Peyer's patch (tissue), 4 donors: ENCODE measurements at regions not wholly inside any gene's neighbourhood (a gene's known extent, or its start where the extent isn't known, plus 50 kb on each side); places are given as distances from the start of the nearest gene placed in this dataset.
A peak's percentile ranks its signal among the peaks of the same experiment; 100 is the strongest.

Experiments used
- DNase-seq, 3 donors: peaks; one replicate each; pipeline ENCODE4 v3.0.0-alpha.2; 2017 to 2019
- H3K27ac ChIP-seq, 4 donors: fragments of 200-600 bp; sonication (generic); one replicate each; pipeline ENCODE4 v1.5.1; 2016 to 2019
- H3K27me3 ChIP-seq, 2 donors: fragments of 200-600 bp; sonication (generic); one replicate each; pipeline ENCODE4 v1.5.1; 2019
- H3K36me3 ChIP-seq, 3 donors: fragments of 200-600 bp; sonication (generic); one replicate each; pipeline ENCODE4 v1.5.1; 2016 to 2019
- H3K4me1 ChIP-seq, 4 donors: fragments of 200-600 bp; sonication (generic); one replicate each; pipeline ENCODE4 v1.5.1; 2016 to 2019
- H3K4me3 ChIP-seq, 4 donors: fragments of 200-600 bp; sonication (generic); 1 replicate in 3 of 4; 2 replicates in 1 of 4; pipeline ENCODE4 v1.5.1; 2016 to 2019; ENCODE audit warnings: mild to moderate bottlenecking in 1 of 4
- H3K9me3 ChIP-seq, 4 donors: fragments of 200-600 bp; sonication (generic); one replicate each; pipeline ENCODE4 v1.5.1; 2016 to 2019; ENCODE audit warnings: mild to moderate bottlenecking in 1 of 4
- CTCF ChIP-seq, 6 experiments: fragments of 450-650 bp in 4 of 6; fragments of 200-600 bp in 2 of 6; sonication (generic) in 1 of 6; IDR thresholded peaks; one replicate each; pipeline ENCODE4 v1.5.1; 2017 to 2019; ENCODE audit warnings: antibody characterized with exemption in 6 of 6, mild to moderate bottlenecking in 3 of 6, moderate library complexity in 1 of 6
- POLR2A ChIP-seq, 2 donors: fragments of 450-650 bp; IDR thresholded peaks; one replicate each; pipeline ENCODE4 v1.5.1; 2017; ENCODE audit warnings: antibody characterized with exemption in 2 of 2, mild to moderate bottlenecking in 2 of 2, moderate library complexity in 2 of 2

DNA sequence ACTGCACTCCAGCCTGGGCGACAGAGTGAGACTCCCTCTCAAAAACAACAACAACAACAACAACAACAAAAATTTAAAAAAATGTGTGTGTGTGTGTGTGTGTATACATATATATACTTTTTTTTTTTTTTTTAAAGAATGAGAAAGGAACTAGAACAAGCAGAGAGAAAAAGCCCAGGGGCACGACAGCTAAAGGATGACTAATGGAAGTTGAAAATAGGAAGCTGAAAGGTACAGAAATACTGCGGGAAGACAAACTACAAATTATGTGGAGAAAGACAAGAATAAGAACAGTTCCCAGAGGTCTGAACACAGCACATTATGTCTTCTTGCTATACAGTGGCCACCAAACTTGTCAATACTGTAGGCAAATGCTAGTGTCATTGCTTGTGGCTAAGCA lies 141.9 kb upstream of the PRSS1 start:
- DNase-seq = no peak
- TF ChIP-seq POLR2A (IDR thresholded peaks at IDR 0.05) (no peak), CTCF (IDR thresholded peaks at IDR 0.05) (no peak)
- Histone ChIP-seq H3K36me3 (no peaks in the 10 kb centered on the region), H3K4me1 (no peaks in the 10 kb centered on the region), H3K27ac (no peak overlapping the region), H3K27me3 (no peaks in the 10 kb centered on the region), H3K4me3 (no peak overlapping the region), H3K9me3 (no peaks in the 10 kb centered on the region)

DNA sequence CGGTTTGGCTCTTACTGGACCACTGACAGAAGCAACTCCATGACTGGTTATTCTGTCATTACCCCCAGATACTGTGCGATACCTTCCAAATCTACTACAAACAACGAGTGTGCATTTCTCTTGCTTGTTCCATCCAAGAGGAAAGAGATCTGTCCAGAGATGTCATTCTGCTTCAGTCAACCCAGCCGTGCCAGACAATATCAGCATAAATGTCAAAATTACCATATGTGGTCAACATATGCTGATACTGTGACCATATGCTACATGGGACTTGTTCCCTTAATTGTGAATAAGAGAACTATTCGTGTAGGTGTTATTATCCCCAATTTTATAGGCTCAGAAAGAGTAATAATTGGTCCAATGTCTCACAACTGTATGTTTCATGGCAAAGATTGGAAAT lies 143.2 kb upstream of the PRSS1 start:
- Histone ChIP-seq H3K36me3 (no peaks in the 10 kb centered on the region), H3K4me1 (no peaks in the 10 kb centered on the region), H3K27ac (no peak overlapping the region), H3K27me3 (no peaks in the 10 kb centered on the region), H3K9me3 (no peaks in the 10 kb centered on the region), H3K4me3 (no peak overlapping the region)
- TF ChIP-seq CTCF (IDR thresholded peaks at IDR 0.05) (no peak), POLR2A (IDR thresholded peaks at IDR 0.05) (no peak)
- DNase-seq = no peak

- Histone ChIP-seq H3K27me3 (no peaks in the 10 kb centered on the region), H3K4me1 (no peaks in the 10 kb centered on the region), H3K36me3 (no peaks in the 10 kb centered on the region), H3K9me3 (no peaks in the 10 kb centered on the region), H3K27ac (no peak overlapping the region), H3K4me3 (no peak overlapping the region)
- DNase-seq = no peak
- TF ChIP-seq POLR2A (IDR thresholded peaks at IDR 0.05) = no peak
- no peak for TF ChIP-seq CTCF (IDR thresholded peaks at IDR 0.05)
Observed at GRCh38 chr7:142604671-142605070, 144.6 kb upstream of the PRSS1 start.

DNA sequence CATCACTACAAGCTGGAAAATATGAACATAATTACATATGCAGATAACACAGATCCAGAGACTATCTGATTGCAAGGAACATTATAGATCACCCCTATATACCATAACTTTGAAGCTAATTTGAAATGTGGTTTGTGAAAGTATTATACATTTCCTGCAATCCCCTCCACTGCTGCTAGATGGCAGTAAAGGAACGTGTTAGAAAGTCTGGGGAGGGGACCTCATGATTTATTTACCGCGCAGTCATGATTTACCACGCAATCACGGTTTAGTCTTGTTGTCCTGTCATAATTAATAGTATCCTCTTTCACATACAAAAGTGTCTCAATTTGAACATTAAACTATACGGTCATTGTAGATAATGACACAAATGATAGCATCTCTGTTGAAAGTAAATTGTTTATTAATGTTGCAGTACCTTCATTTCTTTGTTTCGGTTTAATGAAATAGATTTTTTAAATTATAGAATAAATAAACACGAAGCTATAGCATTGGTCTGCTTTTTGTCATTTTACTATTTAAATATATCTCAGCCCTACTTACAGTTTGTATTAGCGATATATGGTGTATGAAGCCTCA lies 145.3 kb upstream of the PRSS1 start:
- no peak overlapping the region for H3K4me3 ChIP-seq
- H3K9me3 ChIP-seq = no peaks in the 10 kb centered on the region
- H3K4me1 ChIP-seq = no peaks in the 10 kb centered on the region
- no peaks in the 10 kb centered on the region for H3K36me3 ChIP-seq
- H3K27me3 ChIP-seq = no peaks in the 10 kb centered on the region
- TF ChIP-seq CTCF (IDR thresholded peaks at IDR 0.05) (peak in 5 of 6 experiments; percentile 55 to 79 (median 72)), POLR2A (IDR thresholded peaks at IDR 0.05) (no peak)
- peak in 2 of 3 donors; percentile 45 to 85 for DNase-seq
- no peak overlapping the region for H3K27ac ChIP-seq

- no peaks in the 10 kb centered on the region for H3K27me3 ChIP-seq
- no peaks in the 10 kb centered on the region for H3K4me1 ChIP-seq
- no peaks in the 10 kb centered on the region for H3K9me3 ChIP-seq
- H3K36me3 ChIP-seq = no peaks in the 10 kb centered on the region
- H3K4me3 ChIP-seq = no peak overlapping the region
- DNase-seq = no peak
- no peak for TF ChIP-seq CTCF (IDR thresholded peaks at IDR 0.05)
- no peak for TF ChIP-seq POLR2A (IDR thresholded peaks at IDR 0.05)
- no peak overlapping the region for H3K27ac ChIP-seq
Observed at GRCh38 chr7:142602756-142603155, 146.5 kb upstream of the PRSS1 start.

DNA sequence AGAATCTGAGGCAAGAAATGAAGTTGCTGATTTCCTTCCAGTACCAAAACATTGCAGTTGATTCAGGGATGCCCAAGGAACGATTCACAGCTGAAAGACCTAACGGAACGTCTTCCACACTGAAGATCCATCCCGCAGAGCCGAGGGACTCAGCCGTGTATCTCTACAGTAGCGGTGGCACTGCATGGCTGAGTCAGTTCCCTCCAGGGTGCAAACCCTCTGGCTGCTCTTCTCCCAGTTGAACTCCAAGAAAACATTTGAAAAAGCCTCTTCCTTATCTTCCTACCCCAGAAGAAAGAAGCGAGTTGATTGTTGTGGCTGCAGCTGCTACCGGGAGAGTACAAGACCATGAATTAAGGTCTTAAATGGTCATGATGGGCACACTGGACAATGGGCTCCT lies 147.1 kb upstream of the PRSS1 start:
- no peaks in the 10 kb centered on the region for H3K9me3 ChIP-seq
- DNase-seq = no peak
- no peak overlapping the region for H3K27ac ChIP-seq
- no peaks in the 10 kb centered on the region for H3K36me3 ChIP-seq
- no peaks in the 10 kb centered on the region for H3K27me3 ChIP-seq
- TF ChIP-seq CTCF (IDR thresholded peaks at IDR 0.05) = no peak
- no peak for TF ChIP-seq POLR2A (IDR thresholded peaks at IDR 0.05)
- no peaks in the 10 kb centered on the region for H3K4me1 ChIP-seq
- H3K4me3 ChIP-seq = no peak overlapping the region
